ENCODE measurements at regions not wholly inside any gene's neighbourhood (a gene's known extent, or its start where the extent isn't known, plus 50 kb on each side); places are given as distances from the start of the nearest gene placed in this dataset.

DNA sequence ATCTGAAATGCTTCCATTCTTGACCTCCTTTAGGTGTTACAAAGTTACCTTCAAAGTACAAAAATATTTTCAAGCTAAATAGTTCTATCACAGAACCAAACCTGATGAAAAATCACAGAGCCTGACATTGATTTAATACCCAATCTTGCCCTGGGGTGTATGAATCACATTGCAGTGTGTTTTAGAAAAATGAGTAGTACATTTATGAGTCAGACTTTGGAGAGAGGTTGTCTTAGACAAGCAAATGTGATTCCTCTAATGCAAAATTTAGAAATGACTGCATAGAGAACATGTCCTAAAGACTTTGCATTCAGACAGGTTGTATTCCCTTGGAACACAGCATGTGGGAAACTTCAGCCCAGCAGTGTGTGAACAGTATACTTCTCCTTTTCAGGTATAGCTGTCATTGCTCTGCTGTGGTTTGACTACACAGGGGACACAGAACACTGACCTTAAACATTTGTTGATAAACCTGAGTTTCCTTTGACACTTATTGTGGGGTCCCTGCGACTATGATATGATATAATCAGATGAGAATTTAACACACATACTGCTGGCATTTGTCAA is 972.1 kb downstream of the JRKL start:
- TF ChIP-seq POLR2A (IDR thresholded peaks at IDR 0.05) (no peak), CTCF (IDR thresholded peaks at IDR 0.05 in 4 of 5, conservative IDR thresholded peaks at IDR 0.05 in 1 of 5) (no peak)

Measured in gastrocnemius medialis (tissue), 4 donors.